GM12872 (cell line): ENCODE measurements at regions not wholly inside any gene's neighbourhood (a gene's known extent, or its start where the extent isn't known, plus 50 kb on each side); places are given as distances from the start of the nearest gene placed in this dataset.

ENCODE experiments used
- TF ChIP-seq, protein P1 (sequence below): IDR thresholded peaks from 3 replicates; pipeline ENCODE4 v1.5.1; 2011; ENCODE audit warnings: low read depth, mild to moderate bottlenecking, low read length, moderate library complexity; ENCODE audit not compliant: insufficient read depth

DNA sequence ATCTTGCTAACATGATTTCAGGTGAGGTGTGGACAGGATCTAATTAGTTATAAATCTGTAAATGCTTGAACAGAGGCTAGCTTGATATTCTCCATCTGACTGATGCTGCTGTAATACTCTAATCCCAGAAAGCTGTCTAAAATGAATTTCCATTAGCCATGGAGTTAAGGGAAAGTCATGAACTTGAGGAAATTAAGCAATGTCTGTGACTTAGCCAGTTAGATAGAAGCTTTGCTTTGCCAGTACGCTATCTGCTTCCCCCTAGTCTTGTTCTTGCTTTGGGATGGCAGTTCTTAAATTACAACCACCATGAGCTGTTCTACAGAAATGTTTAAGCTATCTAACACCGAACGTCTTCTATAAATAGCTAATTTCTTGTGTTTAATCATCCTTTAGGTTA is 195.7 kb downstream of the PRL start:
- TF ChIP-seq, protein P1, sequence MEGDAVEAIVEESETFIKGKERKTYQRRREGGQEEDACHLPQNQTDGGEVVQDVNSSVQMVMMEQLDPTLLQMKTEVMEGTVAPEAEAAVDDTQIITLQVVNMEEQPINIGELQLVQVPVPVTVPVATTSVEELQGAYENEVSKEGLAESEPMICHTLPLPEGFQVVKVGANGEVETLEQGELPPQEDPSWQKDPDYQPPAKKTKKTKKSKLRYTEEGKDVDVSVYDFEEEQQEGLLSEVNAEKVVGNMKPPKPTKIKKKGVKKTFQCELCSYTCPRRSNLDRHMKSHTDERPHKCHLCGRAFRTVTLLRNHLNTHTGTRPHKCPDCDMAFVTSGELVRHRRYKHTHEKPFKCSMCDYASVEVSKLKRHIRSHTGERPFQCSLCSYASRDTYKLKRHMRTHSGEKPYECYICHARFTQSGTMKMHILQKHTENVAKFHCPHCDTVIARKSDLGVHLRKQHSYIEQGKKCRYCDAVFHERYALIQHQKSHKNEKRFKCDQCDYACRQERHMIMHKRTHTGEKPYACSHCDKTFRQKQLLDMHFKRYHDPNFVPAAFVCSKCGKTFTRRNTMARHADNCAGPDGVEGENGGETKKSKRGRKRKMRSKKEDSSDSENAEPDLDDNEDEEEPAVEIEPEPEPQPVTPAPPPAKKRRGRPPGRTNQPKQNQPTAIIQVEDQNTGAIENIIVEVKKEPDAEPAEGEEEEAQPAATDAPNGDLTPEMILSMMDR = no peak

DNA sequence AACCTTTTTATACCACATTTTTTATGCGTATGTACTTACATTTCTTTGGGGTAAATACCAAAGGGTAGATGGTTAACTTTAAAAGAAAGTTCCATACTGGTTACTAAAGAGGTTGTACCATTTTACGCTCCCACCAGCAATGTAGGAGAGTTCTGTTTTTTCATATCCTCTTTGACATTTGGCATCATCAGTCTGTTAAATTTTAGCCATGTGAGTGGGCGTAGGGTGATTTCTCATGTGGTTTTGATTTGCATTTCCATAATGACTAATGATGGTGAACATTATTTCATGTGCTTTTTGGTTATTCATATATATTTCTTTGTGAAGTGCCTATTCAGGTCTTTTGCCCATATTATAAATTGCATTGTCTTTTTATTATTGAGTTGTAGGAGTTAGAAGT is 194.2 kb downstream of the PRL start:
- TF ChIP-seq, protein P1 = no peak

DNA sequence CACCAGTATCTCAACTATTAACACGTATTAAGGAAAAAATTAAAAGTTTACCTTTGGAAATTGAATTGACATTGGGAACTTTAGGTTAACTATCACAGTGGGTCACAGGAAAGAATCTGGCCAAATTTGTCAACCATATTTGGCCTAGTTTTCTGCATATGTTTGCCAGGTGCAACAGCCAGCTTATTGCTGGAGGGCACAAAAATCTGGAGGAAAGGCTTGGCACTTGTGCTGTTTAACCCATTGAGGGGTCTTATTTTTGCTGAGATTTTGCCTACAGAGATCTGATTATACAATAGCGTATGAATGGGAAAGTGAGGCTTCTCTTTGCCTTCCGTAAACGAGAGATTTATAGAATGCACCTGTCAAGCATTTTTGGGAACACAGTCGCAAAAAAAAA is 190.4 kb downstream of the PRL start:
- TF ChIP-seq, protein P1 = no peak

DNA sequence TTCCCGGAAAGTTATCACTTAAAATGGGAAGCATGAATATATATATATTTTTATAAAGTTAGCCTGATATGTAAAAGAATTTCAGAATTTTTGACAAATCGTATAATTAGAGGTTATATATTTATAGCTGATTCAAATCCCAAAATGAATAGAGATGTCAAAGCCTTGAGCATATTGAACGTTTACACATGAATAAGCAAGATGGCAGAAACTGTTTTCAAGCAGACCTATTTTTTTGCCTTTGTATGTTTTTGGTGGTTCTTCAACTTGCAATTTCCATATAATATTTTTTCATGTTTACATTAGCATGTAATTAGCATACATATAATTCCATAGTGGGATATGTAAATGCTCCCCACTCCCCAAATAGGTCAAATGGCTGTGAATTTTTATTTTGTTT is 189.9 kb downstream of the PRL start:
- TF ChIP-seq, protein P1 = no peak

DNA sequence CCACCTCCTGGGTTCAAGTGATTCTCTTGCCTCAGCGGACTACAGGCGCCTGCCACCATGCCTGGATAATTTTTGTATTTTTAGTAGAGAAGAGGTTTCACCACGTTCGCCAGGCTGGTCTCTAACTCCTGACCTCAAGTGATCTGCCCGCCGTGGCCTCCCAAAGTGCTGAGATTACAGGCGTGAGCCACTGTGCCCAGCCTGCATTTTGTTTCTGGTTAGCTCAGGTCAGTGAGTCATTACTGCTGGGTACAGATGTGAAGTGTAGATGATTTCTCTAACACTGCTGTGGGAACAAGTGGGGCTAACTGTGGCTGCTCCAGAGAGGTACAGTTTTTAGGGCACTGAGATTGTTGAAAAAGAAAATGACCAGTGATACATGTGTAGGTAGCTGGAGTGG is 188.6 kb downstream of the PRL start:
- TF ChIP-seq, protein P1 = no peak

DNA sequence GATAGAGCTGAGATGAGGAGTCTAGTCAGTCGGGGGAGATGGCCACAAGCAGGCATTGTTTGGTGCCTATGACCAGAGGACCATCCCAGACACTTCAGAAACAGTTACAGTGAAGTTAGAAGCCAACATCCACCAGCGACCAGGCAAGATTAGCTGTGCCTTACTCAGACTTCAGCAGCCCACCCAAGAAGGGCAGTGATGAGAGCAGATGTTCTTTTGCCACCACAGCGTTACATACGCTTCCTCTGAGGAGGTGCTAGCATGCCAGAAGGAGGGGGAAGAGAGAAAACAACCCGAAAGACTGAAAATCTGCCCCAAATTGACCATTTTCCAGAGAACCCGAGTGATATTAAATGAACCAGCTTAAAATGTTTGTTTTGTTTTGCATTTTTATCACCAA is 186.8 kb downstream of the PRL start:
- TF ChIP-seq, protein P1 = no peak

DNA sequence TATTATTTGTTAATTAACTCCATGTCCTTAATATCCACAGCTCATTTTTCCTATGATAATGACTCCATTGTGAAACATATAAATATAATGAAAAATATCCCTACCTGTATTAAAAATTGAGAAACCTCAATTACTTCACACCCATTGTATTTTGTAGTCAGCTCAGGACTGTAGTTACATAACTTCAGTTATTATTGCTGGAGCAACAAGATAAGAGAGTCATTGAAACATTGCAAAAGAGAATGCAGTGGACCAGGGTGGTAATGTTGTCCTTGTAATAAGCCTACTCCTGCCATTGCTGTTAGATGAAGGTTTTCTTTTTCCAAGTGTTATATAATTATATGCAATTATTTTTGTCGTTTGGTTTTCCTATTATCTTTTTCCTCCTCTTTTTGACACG is 184.4 kb downstream of the PRL start:
- TF ChIP-seq, protein P1 = no peak

DNA sequence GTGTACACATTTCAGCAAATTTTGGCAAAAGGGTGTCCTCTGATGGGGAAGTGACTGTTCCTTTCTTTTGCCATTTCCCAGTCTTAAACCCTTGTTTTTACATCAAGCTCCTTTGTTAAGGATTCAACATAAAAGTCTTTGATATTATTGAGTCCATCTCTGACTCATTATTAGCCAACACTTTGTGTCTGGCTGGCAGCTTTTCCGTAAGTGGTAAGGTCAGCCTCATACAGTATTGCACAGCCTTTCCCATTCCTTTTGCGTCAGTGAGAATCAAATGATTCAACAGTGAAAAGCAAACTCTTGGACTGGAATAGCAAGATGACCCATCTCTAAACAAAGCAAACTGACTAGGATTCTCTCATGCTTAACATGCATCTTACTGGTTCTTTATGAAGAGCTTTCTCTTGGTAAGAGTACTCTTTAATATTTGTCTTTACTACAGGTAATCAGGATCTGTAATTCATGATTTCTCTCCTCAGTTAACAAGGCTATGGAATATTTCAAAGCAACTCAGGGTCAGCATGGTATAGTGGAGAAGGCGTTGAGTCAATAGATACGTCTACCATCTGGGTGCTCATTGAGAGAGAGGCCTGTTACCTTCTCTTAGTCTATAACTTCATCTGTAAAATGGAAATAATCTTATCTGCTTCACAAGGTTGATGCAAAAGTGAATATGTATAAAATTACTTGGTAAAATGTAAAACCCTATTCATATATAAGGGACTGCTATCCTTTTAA is 183.6 kb downstream of the PRL start:
- TF ChIP-seq, protein P1 = no peak
